Astrocyte of the cerebellum (primary cell): ENCODE measurements at regions not wholly inside any gene's neighbourhood (a gene's known extent, or its start where the extent isn't known, plus 50 kb on each side); places are given as distances from the start of the nearest gene placed in this dataset.
A peak's percentile ranks its signal among the peaks of the same experiment; 100 is the strongest.

Experiments
- DNase-seq: peaks from one replicate; pipeline ENCODE4 v3.0.0-alpha.2; 2011; ENCODE audit warnings: low read depth
- H3K4me3 ChIP-seq: 2 replicates; pipeline ENCODE4 v1.5.1; 2011; ENCODE audit warnings: mild to moderate bottlenecking, low read depth, low read length, moderate library complexity
- in situ Hi-C: cut with HindIII; loops from 2 replicates; pipeline ENCODE4 v1.10.0; 2017; ENCODE audit warnings: low sequenced_read_pairs
- TF ChIP-seq, protein P1 (sequence below): IDR thresholded peaks from 2 replicates; pipeline ENCODE4 v1.5.1; 2012; ENCODE audit warnings: low read length, low read depth, moderate library complexity, mild to moderate bottlenecking; ENCODE audit errors: missing control alignments

DNA sequence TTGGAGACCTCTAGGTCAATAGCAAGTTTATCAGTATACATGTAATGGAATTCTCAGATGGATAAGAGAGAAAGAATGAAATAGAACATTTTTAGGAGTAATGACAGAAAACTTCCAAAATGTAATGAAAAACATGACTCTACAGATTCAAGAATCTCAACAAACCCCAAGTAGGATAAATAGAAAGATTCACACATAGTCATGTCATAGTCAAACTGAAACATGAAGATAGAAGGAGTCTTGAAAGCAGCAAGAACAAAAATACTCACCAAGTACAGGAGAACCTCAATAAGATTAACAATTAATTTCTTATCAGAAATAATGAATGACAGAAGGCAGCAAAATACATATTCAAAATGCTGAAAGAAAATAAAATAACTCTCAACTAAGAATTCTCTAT lies 164.5 kb downstream of the SPATA31D1 start:
- H3K4me3 ChIP-seq, result no peak overlapping the region
- TF ChIP-seq, protein P1, sequence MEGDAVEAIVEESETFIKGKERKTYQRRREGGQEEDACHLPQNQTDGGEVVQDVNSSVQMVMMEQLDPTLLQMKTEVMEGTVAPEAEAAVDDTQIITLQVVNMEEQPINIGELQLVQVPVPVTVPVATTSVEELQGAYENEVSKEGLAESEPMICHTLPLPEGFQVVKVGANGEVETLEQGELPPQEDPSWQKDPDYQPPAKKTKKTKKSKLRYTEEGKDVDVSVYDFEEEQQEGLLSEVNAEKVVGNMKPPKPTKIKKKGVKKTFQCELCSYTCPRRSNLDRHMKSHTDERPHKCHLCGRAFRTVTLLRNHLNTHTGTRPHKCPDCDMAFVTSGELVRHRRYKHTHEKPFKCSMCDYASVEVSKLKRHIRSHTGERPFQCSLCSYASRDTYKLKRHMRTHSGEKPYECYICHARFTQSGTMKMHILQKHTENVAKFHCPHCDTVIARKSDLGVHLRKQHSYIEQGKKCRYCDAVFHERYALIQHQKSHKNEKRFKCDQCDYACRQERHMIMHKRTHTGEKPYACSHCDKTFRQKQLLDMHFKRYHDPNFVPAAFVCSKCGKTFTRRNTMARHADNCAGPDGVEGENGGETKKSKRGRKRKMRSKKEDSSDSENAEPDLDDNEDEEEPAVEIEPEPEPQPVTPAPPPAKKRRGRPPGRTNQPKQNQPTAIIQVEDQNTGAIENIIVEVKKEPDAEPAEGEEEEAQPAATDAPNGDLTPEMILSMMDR, result no peak
- DNase-seq, result no peak
- in situ Hi-C loops, result loop anchor here (5.0 kb wide), 1 partner anchor 36 kb away; no protein-coding TSS in a partner anchor

DNA sequence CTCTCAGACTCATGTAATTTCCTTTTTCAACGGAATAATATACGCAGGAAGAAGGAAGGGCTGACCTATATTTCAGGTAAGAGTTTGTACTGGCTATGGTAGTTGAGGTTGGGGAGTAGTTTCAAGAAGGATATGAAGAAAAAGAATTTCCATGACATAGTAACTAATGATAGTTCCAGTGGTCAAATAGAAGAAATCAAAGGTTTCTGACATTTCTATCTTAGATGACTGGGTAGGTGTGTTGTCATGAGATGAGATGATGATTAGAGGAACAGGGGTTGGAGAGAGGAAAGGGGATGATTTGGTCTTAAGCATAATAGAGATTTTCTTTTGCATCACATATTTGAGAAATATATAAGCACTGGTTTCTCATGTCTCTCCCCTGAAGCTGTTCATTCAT lies 166.0 kb downstream of the SPATA31D1 start:
- in situ Hi-C loops, result loop anchor here (5.0 kb wide), 1 partner anchor 37 kb away; no protein-coding TSS in a partner anchor
- TF ChIP-seq, protein P1, result no peak
- H3K4me3 ChIP-seq, result no peak overlapping the region
- DNase-seq, result no peak

DNA sequence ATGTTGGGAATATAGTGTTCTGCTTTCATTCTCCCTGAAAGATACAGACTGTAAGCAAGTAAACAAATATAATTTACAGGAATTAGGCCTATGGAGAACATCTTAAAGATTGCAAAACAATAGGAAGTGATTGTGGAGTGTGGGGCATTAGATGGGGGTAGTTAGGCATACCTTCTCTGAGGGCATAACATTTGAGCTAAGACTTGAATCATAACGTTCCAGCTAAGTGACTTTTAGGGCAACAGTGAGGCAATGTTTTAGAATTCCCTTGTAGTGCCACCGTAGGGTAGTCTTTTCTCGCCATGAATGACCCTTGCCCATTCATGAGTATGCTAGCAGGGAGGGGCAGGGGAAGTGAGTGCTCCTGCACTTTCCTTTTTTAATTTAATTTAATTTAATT lies 173.3 kb downstream of the SPATA31D1 start:
- TF ChIP-seq, protein P1, result no peak

DNA sequence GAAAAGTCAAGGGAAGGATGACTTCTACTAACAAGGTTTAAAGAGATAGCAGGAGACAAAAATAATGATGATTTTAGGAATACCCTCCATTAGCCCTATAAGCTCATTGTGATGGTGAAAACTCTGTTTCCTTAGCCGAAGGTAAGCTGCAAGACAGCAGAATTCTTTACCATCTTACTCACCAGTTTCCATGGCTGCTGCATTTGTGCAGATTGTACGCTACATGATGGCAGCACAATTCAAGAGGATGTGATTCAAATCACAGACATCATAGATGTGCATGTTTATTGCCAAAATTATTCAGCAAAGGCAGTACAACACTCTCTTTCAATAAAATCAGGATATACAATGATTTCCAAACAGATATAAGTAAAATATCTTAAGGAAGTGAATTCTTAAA lies 175.6 kb downstream of the SPATA31D1 start:
- in situ Hi-C loops, result no loop called here
- no peak for DNase-seq
- TF ChIP-seq, protein P1, result no peak

More for the DNA sequence above, 173.3 kb downstream of the SPATA31D1 start:
- no peak overlapping the region for H3K4me3 ChIP-seq
- in situ Hi-C loops, result no loop called here
- DNase-seq, result no peak

DNA sequence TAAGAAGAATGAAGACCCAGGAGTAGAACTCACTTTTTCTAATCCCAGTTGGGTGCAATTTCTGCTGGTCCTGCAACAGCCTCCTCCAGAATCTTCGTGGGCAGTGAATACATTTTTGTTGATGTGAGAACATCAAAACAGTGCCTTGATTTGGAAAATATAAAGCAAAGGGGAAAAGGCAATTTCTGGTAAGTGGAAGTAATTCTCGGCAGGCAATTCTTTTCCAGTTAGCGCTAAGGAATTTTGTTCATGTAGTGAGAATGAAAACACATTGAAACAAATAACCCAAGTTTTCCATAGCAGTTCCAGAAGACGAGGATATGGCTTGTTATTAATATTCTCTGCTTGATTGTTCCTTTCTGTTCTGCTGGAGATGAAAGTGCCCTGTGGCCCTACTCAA lies 178.7 kb downstream of the SPATA31D1 start:
- no peak overlapping the region for H3K4me3 ChIP-seq
- in situ Hi-C loops, result no loop called here
- no peak for DNase-seq
- TF ChIP-seq, protein P1, result no peak

More for the DNA sequence above, 175.6 kb downstream of the SPATA31D1 start:
- H3K4me3 ChIP-seq, result no peak overlapping the region

DNA sequence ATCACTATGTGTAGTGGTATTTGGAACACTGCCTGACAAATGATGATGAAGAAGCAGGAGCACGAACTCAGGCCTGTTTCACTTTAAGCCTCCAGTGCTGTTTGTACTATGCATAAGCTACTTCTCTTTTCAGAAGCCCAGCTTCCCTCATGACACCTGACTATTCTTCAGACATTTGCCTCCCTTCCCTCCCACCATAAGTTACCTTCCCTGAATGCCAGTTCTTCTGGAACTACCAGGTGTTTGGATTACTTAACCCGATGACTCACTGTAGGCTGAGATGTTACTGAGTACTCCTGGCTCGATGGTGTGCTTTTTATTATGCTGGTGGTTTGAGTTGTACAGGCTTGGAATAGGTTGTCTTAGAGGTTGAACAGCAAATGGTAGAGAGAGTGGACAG lies 180.0 kb downstream of the SPATA31D1 start:
- TF ChIP-seq, protein P1, result no peak
- no peak overlapping the region for H3K4me3 ChIP-seq
- no peak for DNase-seq
- in situ Hi-C loops, result no loop called here

DNA sequence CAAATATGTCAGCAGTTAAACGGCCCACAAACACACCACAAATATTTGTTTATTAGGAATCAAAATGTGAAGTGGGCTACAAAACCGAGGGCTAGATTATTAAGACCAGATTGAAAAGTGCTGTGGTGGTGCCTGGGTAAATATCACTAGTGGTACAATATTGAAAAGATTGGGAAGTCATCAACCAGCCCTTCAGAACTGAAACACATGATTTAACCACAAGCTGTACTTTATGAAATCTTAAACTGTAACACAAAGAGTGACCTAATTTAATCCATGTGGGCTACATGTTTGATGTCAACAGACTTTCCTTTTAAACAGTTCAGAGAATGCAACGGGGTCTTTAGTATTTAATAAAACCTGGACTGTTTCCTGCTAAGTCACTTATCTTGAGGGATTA lies 182.3 kb downstream of the SPATA31D1 start:
- TF ChIP-seq, protein P1, result no peak
- peak; percentile 45 for DNase-seq
- in situ Hi-C loops, result no loop called here
- no peak overlapping the region for H3K4me3 ChIP-seq
